ENCODE measurements at regions not wholly inside any gene's neighbourhood (a gene's known extent, or its start where the extent isn't known, plus 50 kb on each side); places are given as distances from the start of the nearest gene placed in this dataset.

DNA sequence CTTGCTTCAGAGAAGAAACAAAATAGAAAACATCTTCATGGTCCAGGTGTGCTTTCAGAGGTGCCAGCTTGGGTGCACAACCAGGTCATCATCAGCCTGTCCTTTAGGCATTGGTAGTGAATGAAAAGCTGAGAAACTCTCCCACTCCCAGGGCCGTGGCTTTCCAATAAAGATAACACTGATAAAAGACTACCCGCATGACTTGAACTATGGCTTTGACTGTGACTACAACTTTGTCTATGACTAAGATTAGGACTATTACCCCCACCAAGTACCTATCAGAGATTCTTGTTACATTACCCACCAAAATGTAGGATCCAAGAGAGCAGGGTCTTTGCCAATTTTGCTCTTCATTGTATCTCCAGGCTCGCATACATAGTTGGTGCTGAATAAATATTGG lies 115.2 kb downstream of the EDEM1 start:
- no peak for TF ChIP-seq CTCF (IDR thresholded peaks at IDR 0.05; ENCODE audit: insufficient read depth, low read length)
- no peak for DNase-seq (ENCODE audit: low read depth)
- H3K4me3 ChIP-seq (ENCODE audit: low read depth, low read length): no peak overlapping the region

DNA sequence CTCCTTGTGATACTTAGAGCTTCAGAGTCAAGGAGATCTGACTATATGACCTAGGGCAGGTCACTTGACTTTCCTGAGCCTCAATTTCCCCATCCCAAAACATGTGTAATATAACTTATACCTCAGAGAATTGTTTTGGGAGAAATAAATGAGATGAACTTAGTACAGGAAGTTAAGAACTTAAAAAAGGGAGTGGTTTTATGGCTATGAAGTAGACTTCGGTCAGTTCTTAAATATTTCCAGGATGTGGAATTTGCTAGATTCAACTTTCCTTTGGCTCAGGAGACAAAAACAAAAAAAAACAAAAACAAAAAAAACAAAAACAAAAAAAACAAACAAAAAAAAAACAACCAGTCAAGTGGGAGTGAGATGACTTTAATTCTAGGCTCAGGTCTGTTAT lies 116.7 kb downstream of the EDEM1 start:
- no peak for TF ChIP-seq CTCF (IDR thresholded peaks at IDR 0.05; ENCODE audit: insufficient read depth, low read length)
- DNase-seq (ENCODE audit: low read depth): no peak
- no peak overlapping the region for H3K4me3 ChIP-seq (ENCODE audit: low read depth, low read length)

DNA sequence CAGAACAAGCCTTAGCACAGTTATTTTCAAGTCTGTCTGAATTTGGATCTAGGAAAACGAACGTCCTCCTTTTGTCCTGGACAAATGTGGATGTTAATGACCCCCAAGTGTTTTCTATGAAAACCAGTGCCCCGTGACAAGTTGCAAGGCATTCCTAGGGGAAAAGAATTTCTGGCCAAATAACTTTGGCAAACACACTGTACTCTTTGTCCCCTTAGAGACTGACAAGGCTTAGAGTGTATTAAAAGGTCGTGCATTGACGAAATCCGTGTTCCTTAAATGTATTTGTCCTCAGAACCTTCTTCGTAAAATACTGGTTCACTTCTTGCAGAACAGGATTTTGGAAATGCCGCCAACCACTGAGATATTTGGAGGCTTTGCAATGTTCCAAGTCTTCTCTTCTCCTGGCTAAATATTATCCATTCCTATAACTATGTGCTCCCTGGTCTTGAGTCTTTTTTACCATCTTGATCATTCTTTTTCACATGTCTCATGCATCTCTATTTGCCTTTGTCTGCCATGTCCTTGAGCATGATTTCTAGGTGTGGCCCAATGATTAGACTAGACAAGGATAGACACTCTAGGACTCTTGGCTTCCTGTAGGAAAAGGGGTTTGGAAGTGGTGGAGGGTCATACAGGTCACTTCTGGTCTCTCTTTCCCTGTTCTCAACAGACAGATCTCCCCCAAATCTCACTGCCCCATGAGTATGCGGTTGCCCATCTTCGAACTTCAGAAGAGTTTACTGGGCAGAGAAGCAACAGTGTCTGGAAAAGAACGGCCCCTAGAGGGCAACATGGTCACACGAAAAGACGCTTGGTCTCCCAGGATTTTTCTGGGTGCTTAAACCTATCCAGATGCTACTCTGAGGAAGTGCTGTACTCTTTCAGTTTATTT lies 117.5 kb downstream of the EDEM1 start:
- peak; percentile 46 for TF ChIP-seq CTCF (IDR thresholded peaks at IDR 0.05; ENCODE audit: insufficient read depth, low read length)
- no peak overlapping the region for H3K4me3 ChIP-seq (ENCODE audit: low read depth, low read length)
- peak; percentile 26 for DNase-seq (ENCODE audit: low read depth)

DNA sequence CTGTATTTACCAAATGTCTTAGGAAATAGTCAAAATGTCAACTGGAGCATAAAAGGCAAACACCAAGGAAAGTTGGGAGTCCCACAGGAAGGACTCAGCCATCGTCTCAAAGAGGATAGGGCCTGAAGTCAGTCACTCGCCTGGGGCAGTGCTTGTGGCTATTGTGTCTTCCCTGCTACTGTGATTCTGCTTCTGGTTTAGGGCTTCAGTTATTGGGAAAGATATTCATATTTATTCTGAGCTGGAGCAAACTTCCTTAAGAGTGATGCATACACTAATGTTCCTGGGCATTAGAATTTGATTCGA lies 118.1 kb downstream of the EDEM1 start:
- no peak overlapping the region for H3K4me3 ChIP-seq (ENCODE audit: low read depth, low read length)
- TF ChIP-seq CTCF (IDR thresholded peaks at IDR 0.05; ENCODE audit: insufficient read depth, low read length): no peak
- DNase-seq (ENCODE audit: low read depth): no peak

DNA sequence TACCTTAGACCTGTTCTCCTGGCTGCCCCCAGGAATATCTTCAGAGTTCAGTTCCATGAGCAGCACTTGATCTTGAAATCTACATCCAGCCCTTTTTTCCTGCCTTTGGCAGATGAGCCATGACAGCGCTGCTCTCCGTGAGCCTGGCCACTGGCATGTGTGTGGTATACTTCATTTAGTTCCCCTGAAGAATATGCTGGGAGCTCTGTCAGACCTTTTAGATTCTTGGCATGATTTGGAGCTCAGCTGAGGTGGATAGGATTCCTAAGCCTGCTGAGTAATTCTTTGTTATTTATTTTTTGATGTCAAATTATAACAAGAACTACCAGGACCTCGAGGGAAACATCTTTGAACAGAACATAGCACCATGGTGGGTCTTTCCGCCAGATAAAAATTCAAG lies 121.7 kb downstream of the EDEM1 start:
- H3K4me3 ChIP-seq (ENCODE audit: low read depth, low read length): no peak overlapping the region
- no peak for DNase-seq (ENCODE audit: low read depth)
- no peak for TF ChIP-seq CTCF (IDR thresholded peaks at IDR 0.05; ENCODE audit: insufficient read depth, low read length)

DNA sequence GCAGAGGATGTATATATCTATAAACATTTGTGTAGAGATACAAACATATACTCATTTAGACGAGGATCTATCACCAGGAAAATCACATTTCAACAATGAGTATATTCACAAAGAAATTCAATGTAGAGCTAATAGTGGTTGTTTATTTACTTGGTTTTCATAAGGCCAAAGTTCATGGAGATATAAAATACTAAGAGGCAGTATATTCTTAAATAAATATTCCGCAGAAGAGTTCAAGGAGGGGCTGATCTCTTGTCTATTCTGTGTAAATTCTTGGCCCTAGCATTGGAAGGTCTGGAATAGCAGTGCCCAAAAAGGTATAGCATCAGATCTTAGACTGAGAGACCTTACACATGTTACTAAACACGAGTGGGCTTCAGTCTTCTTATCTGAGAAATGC lies 122.1 kb downstream of the EDEM1 start:
- H3K4me3 ChIP-seq (ENCODE audit: low read depth, low read length): no peak overlapping the region
- no peak for TF ChIP-seq CTCF (IDR thresholded peaks at IDR 0.05; ENCODE audit: insufficient read depth, low read length)

DNA sequence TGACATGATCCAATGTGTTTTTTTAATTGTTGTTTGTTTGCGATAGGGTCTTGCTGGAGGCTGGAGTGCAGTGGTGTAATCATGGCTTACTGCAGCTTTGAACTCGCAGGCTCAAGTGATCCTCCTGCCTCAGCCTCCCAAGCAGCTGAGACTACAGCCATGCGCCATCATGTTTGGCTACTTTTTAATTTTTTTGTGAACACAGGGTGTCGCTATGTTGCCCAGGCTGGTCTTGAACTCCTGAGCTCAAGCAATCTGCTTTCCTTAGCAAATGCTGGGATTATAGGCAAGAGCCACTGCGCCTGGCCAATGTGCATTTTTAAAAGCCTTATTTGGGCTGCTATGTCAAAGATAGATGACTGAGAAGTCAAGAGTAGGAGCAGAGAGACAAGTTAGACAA lies 123.0 kb downstream of the EDEM1 start:
- H3K4me3 ChIP-seq (ENCODE audit: low read depth, low read length): no peak overlapping the region
- DNase-seq (ENCODE audit: low read depth): no peak
- TF ChIP-seq CTCF (IDR thresholded peaks at IDR 0.05; ENCODE audit: insufficient read depth, low read length): no peak

More for the DNA sequence above, 122.1 kb downstream of the EDEM1 start:
- DNase-seq (ENCODE audit: low read depth): no peak
